K562 (cell line): ENCODE measurements at regions not wholly inside any gene's neighbourhood (a gene's known extent, or its start where the extent isn't known, plus 50 kb on each side); places are given as distances from the start of the nearest gene placed in this dataset.

ENCODE experiments used
- GABPB2 ChIP-seq: fragments of 250-450 bp; sonication (Bioruptor Pico); conservative IDR thresholded peaks from 2 replicates; pipeline ENCODE4 v1.5.1; 2021; ENCODE audit warnings: mild to moderate bottlenecking
- HLTF ChIP-seq: fragments of 450-650 bp; IDR thresholded peaks from 2 replicates; pipeline ENCODE4 v1.6.1; 2016
- HNRNPK ChIP-seq: fragments of 200-400 bp; formaldehyde crosslinking; IDR thresholded peaks from one replicate; pipeline ENCODE4 v1.6.1; 2018; ENCODE audit warnings: mild to moderate bottlenecking, low read depth, low read length; ENCODE audit not compliant: poor library complexity, severe bottlenecking
- U2AF1 ChIP-seq: fragments of 200-400 bp; formaldehyde crosslinking; optimal IDR thresholded peaks from 2 replicates; pipeline ENCODE3; 2017; ENCODE audit warnings: mild to moderate bottlenecking, low read depth, low read length, moderate library complexity
- ZNF717 ChIP-seq: fragments of 250-450 bp; sonication (Bioruptor Pico); IDR thresholded peaks from 2 replicates; pipeline ENCODE4 v1.5.0; 2021
- TF ChIP-seq, protein P1 (sequence below), 2 experiments: fragments of 450-650 bp; formaldehyde crosslinking in 1 of 2; IDR thresholded peaks; 2 replicates each; pipeline versions ENCODE4 v1.4.0 to v1.6.1; 2014 to 2020; ENCODE audit warnings: mild to moderate bottlenecking in 2 of 2, borderline replicate concordance in 1 of 2, low read depth in 1 of 2
- TF ChIP-seq, protein P2 (sequence below): fragments of 200-800 bp; sonication (Bioruptor generic); IDR thresholded peaks from 2 replicates; pipeline ENCODE4 v1.6.1; 2016; ENCODE audit warnings: missing genetic modification characterization, missing compliant biosample characterization

DNA sequence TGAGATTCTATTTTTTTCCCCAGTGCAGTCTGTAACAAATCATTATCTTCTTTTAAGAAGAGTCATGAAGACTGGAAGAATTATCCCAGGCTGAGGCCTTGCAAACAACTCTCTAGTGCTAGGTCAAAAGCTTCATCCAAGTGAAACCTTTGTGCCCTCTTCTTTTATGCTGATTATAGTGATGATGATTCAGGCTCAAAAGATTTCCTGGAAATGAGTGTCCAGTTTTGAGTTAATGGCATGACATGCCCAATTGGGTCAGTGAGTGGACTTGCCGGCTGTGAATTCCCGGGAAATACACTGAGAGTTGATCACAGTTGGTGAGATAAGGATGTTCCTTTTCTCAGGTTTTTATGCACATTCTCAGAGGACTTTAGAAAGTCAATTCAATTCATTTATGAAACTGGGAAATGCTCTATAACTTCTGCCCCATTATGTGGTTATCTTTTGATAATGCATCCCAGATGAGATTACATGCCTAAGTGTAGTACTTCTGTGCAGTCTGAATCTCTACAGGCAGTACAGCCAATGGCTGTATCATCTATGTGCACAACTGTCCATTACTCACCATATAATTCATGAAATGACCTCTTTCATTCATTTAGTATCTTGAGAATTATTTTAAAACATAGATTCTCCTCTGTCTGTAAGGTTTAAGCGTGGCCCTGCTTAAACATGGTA, 66.2 kb downstream of the S1PR1 start (continued):
- TF ChIP-seq, protein P1, sequence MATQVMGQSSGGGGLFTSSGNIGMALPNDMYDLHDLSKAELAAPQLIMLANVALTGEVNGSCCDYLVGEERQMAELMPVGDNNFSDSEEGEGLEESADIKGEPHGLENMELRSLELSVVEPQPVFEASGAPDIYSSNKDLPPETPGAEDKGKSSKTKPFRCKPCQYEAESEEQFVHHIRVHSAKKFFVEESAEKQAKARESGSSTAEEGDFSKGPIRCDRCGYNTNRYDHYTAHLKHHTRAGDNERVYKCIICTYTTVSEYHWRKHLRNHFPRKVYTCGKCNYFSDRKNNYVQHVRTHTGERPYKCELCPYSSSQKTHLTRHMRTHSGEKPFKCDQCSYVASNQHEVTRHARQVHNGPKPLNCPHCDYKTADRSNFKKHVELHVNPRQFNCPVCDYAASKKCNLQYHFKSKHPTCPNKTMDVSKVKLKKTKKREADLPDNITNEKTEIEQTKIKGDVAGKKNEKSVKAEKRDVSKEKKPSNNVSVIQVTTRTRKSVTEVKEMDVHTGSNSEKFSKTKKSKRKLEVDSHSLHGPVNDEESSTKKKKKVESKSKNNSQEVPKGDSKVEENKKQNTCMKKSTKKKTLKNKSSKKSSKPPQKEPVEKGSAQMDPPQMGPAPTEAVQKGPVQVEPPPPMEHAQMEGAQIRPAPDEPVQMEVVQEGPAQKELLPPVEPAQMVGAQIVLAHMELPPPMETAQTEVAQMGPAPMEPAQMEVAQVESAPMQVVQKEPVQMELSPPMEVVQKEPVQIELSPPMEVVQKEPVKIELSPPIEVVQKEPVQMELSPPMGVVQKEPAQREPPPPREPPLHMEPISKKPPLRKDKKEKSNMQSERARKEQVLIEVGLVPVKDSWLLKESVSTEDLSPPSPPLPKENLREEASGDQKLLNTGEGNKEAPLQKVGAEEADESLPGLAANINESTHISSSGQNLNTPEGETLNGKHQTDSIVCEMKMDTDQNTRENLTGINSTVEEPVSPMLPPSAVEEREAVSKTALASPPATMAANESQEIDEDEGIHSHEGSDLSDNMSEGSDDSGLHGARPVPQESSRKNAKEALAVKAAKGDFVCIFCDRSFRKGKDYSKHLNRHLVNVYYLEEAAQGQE (IDR thresholded peaks at IDR 0.05; ENCODE audit: borderline replicate concordance), result no peak
- TF ChIP-seq, protein P1 (CRISPR knock-in tag; IDR thresholded peaks at IDR 0.05; ENCODE audit: low read depth), result no peak
- TF ChIP-seq HNRNPK (no peak), U2AF1 (no peak), HLTF (no peak), ZNF717 (CRISPR knock-in tag) (no peak), GABPB2 (CRISPR knock-in tag) (no peak)
- TF ChIP-seq, protein P2, sequence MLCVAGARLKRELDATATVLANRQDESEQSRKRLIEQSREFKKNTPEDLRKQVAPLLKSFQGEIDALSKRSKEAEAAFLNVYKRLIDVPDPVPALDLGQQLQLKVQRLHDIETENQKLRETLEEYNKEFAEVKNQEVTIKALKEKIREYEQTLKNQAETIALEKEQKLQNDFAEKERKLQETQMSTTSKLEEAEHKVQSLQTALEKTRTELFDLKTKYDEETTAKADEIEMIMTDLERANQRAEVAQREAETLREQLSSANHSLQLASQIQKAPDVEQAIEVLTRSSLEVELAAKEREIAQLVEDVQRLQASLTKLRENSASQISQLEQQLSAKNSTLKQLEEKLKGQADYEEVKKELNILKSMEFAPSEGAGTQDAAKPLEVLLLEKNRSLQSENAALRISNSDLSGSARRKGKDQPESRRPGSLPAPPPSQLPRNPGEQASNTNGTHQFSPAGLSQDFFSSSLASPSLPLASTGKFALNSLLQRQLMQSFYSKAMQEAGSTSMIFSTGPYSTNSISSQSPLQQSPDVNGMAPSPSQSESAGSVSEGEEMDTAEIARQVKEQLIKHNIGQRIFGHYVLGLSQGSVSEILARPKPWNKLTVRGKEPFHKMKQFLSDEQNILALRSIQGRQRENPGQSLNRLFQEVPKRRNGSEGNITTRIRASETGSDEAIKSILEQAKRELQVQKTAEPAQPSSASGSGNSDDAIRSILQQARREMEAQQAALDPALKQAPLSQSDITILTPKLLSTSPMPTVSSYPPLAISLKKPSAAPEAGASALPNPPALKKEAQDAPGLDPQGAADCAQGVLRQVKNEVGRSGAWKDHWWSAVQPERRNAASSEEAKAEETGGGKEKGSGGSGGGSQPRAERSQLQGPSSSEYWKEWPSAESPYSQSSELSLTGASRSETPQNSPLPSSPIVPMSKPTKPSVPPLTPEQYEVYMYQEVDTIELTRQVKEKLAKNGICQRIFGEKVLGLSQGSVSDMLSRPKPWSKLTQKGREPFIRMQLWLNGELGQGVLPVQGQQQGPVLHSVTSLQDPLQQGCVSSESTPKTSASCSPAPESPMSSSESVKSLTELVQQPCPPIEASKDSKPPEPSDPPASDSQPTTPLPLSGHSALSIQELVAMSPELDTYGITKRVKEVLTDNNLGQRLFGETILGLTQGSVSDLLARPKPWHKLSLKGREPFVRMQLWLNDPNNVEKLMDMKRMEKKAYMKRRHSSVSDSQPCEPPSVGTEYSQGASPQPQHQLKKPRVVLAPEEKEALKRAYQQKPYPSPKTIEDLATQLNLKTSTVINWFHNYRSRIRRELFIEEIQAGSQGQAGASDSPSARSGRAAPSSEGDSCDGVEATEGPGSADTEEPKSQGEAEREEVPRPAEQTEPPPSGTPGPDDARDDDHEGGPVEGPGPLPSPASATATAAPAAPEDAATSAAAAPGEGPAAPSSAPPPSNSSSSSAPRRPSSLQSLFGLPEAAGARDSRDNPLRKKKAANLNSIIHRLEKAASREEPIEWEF (CRISPR knock-in tag), result no peak
